Natural killer cell (primary cell): ENCODE measurements at regions not wholly inside any gene's neighbourhood (a gene's known extent, or its start where the extent isn't known, plus 50 kb on each side); places are given as distances from the start of the nearest gene placed in this dataset.
A peak's percentile ranks its signal among the peaks of the same experiment; 100 is the strongest.

ENCODE experiments used
- ATAC-seq, 3 donors: fragments of 150-1000 bp in 2 of 3; fragments of 200-7000 bp in 1 of 3; cut with Tn5 transposase; 1 replicate in 1 of 3; 2 replicates in 2 of 3; pipeline ENCODE4 v1.10.0; 2021; ENCODE audit warnings: mild to moderate bottlenecking in 2 of 3, moderate library complexity in 2 of 3
- DNase-seq, 2 donors: peaks; one replicate each; pipeline versions ENCODE4 v3.0.0 to v3.0.0-alpha.2; 2013 to 2021; ENCODE audit warnings: mixed read lengths in 1 of 2
- H3K27ac ChIP-seq: one replicate; pipeline ENCODE4 v1.5.1; 2013; ENCODE audit warnings: mild to moderate bottlenecking, low read length
- H3K27me3 ChIP-seq: one replicate; pipeline ENCODE4 v1.6.1; 2013; ENCODE audit warnings: low read length; ENCODE audit not compliant: control insufficient read depth, insufficient read depth
- H3K36me3 ChIP-seq: one replicate; pipeline ENCODE4 v1.6.1; 2013; ENCODE audit warnings: low read length; ENCODE audit not compliant: control insufficient read depth, insufficient read depth
- H3K4me1 ChIP-seq: one replicate; pipeline ENCODE4 v1.6.1; 2013; ENCODE audit warnings: low read length; ENCODE audit not compliant: control insufficient read depth, insufficient read depth
- H3K4me3 ChIP-seq: one replicate; pipeline ENCODE4 v1.5.1; 2013; ENCODE audit warnings: low read length
- H3K9me3 ChIP-seq: one replicate; pipeline ENCODE4 v1.6.1; 2013; ENCODE audit warnings: low read length; ENCODE audit not compliant: control insufficient read depth, insufficient read depth
- H3K27ac Mint-ChIP-seq, 2 donors: one replicate each; pipeline ENCODE4 v1.8.0; 2022; ENCODE audit warnings: mild to moderate bottlenecking in 2 of 2, mixed read lengths in 2 of 2, moderate library complexity in 1 of 2
- H3K27me3 Mint-ChIP-seq, 2 donors: one replicate each; pipeline ENCODE4 v1.8.0; 2022; ENCODE audit warnings: low read depth in 2 of 2, mixed read lengths in 2 of 2
- H3K36me3 Mint-ChIP-seq: one replicate; pipeline ENCODE4 v1.8.0; 2022; ENCODE audit warnings: mixed read lengths
- H3K4me1 Mint-ChIP-seq, 2 donors: one replicate each; pipeline ENCODE4 v1.8.0; 2022; ENCODE audit warnings: mixed read lengths in 2 of 2
- H3K4me3 Mint-ChIP-seq: one replicate; pipeline ENCODE4 v1.8.0; 2022; ENCODE audit warnings: mild to moderate bottlenecking, moderate library complexity, mixed read lengths
- H3K9me3 Mint-ChIP-seq, 2 donors: one replicate each; pipeline ENCODE4 v1.8.0; 2022; ENCODE audit warnings: mixed read lengths in 2 of 2
- whole genome bisulfite sequencing: methylation state at CpG from one replicate; pipeline ENCODE4 v1.1.7; 2013; ENCODE audit warnings: missing lambda C conversion rate; ENCODE audit not compliant: insufficient coverage; 5-methylcytosine and 5-hydroxymethylcytosine counted together
- intact Hi-C: fragments of 100-400 bp; cut with micrococcal nuclease; formaldehyde crosslinking; loops from one replicate; pipeline ENCODE4 v1.14.2; 2022
- TF ChIP-seq, protein P1 (sequence below): fragments of 200-600 bp; IDR thresholded peaks from one replicate; pipeline ENCODE4 v1.8.0; 2022; ENCODE audit warnings: antibody characterized with exemption

GRCh38 chr5:122723606-122724352 lies 51.1 kb upstream of the SNX2 start:
- ATAC-seq (no peak), DNase-seq (no peak)
- H3K4me3 Mint-ChIP-seq: no peak overlapping the region
- no peaks in the 10 kb centered on the region for H3K36me3 Mint-ChIP-seq
- H3K4me1 Mint-ChIP-seq: no peaks in the 10 kb centered on the region
- Histone ChIP-seq H3K27ac (peak overlapping the region; percentile 49), H3K9me3 (no peaks in the 10 kb centered on the region), H3K4me1 (no peaks in the 10 kb centered on the region), H3K36me3 (no peaks in the 10 kb centered on the region), H3K27me3 (no peaks in the 10 kb centered on the region), H3K4me3 (no peak overlapping the region)
- H3K9me3 Mint-ChIP-seq: peaks cover 2% of the 10 kb centered on the region in 2 donors
- TF ChIP-seq, protein P1, sequence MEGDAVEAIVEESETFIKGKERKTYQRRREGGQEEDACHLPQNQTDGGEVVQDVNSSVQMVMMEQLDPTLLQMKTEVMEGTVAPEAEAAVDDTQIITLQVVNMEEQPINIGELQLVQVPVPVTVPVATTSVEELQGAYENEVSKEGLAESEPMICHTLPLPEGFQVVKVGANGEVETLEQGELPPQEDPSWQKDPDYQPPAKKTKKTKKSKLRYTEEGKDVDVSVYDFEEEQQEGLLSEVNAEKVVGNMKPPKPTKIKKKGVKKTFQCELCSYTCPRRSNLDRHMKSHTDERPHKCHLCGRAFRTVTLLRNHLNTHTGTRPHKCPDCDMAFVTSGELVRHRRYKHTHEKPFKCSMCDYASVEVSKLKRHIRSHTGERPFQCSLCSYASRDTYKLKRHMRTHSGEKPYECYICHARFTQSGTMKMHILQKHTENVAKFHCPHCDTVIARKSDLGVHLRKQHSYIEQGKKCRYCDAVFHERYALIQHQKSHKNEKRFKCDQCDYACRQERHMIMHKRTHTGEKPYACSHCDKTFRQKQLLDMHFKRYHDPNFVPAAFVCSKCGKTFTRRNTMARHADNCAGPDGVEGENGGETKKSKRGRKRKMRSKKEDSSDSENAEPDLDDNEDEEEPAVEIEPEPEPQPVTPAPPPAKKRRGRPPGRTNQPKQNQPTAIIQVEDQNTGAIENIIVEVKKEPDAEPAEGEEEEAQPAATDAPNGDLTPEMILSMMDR: no peak
- H3K27ac Mint-ChIP-seq: no peak overlapping the region
- peaks cover 7 to 12% of the 10 kb centered on the region in 2 donors for H3K27me3 Mint-ChIP-seq
- 63% methylated on average over 4 of the region's 4 CpGs for WGBS
- intact Hi-C loops: no loop called here
